T-helper 1 cell (primary cell): ENCODE measurements at regions not wholly inside any gene's neighbourhood (a gene's known extent, or its start where the extent isn't known, plus 50 kb on each side); places are given as distances from the start of the nearest gene placed in this dataset.
"Not testable (repeated sequence)": the region's sequence is repeated elsewhere in the genome, so short reads cannot be mapped to it uniquely, and the experiment has no call there.

Experiments used
- DNase-seq, 5 donors: peaks; one replicate each; pipeline ENCODE4 v3.0.0-alpha.2; 2012 to 2020

DNA sequence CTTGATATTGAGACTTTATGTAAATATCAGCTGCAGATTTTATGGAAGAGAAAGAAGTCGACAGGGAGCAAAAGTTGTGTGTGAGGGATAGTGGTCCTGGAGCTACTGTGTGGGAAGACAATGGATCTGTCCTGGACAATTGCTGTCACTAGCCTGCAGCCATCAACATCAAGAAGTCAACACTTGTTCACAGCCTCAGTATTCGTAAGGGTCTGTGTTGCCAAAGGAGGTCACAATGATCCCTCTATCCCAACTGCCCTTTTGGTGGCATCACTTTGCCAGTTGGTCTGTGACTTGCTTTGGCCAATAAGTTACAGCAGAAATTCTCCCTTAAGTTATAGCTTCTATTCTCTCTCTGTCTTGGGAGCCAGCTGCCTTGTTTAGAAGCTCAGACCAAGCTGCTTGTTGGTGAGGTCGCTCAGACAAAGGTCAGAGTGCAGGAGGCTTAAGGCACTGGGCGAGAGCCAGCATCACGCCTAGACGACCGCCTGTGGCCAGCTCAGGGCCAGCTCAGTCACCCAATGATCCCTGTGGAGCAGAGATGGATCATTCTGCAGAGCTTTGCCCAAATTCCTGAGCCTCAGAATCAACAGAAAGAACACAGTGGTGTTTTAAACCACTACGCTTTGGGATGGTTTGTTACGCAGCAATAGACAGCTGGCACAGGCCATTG lies 134.9 kb downstream of the RHOU start:
- no peak for DNase-seq

DNA sequence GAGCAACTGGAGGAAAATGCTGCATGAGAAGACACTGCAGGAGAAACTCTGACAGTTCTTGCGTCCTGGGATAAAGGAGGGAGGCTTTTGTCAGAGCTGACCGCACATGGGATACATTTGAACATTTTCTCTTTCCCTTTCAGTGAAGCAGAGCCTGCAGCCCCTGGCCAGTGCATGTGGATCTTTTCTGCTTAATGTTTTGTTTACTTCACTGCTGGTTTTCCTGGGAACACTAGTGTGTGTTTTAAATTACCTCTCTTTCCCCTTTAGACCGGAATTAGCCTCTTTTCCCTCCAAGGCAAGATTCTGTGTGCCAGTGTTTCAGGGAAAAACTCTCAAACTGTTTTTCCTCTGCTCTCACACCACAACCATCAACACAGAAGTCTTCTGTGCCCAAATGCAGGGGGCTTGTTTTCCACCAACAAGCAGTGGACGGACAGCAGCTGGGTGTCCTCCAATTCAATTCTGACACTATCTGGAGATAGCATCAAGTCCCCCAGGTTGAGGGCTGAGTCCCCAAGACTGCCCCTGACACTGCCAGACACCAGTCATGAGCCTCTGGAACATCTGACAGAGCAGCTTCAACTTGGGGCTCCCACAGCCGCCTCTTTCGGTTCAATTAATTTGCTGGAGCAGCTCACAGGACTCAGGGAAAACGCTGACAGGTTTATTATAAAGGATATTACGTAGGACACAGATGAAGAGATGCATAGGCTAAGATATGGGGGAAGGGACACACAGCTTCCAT lies 136.2 kb downstream of the RHOU start:
- no peak for DNase-seq

DNA sequence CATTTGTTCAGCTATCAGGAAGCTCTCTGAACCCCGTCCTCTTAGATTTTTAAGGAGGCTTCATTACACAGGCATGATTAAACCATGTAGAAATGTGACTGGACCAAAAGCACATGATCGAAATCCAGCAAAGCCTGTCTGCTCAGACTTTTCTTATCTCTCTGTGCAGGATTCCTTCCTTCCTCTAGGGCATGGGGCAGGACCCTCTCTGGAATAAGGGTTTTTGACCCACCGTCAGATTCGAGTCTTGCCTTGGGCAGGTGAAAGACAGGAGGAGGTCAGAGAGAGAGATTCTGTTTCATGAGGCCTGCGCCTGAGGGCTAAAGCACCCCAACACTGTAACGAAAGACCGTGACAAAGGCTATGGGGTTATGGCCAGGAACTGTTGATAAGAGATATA lies 136.8 kb downstream of the RHOU start:
- DNase-seq = no peak

GRCh38 chr1:228873709-228874108 lies 138.4 kb downstream of the RHOU start:
- DNase-seq = no peak

GRCh38 chr1:228875741-228876140 lies 140.5 kb downstream of the RHOU start:
- no peak for DNase-seq

- DNase-seq = no peak
Measured at GRCh38 chr1:228876187-228876586, 140.9 kb downstream of the RHOU start.

GRCh38 chr1:228879164-228879563 lies 143.9 kb downstream of the RHOU start:
- DNase-seq = no peak

GRCh38 chr1:228882041-228882770 lies 146.9 kb downstream of the RHOU start:
- no peak for DNase-seq

GRCh38 chr1:228882771-228883450 lies 147.6 kb downstream of the RHOU start:
- DNase-seq = no peak

DNA sequence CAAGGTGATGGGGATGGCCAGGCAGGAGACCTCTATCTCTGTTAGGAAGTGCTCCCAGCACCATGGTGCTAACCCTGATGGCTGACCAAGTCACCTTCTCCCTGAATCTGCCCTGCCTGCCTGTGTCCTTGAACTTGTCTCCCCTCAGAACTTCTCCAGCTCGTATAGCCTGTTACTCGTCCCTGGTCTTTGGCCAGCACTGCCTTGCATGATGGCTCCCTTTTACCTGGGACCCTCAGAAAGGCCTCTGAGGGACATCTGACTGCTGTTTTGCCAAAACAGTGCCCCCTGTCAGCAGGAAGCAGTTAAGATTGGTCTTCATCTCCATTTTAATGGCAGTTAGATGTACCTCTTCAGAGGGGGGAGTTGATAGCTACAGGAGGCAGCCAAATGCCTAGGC lies 148.3 kb downstream of the RHOU start:
- no peak for DNase-seq

DNA sequence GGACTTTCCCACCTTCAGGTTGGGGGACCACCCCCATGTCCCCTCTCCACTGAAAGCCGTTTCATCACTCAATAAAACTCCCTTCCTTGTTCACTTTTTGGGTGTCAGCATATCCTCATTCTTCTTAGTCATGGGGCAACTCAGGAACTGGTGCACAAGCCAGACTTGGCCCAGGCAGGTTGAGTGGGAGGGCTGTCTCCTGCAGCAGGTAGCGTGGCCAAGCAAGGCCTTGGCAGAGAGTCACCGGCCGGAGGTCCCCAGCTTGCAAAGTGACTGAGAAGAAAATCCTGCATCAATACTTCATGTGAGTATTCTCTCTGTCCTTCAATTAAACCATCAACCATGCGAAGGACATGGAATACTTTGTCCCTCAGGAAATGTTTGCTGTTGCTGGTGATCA lies 148.9 kb downstream of the RHOU start:
- no peak for DNase-seq

DNA sequence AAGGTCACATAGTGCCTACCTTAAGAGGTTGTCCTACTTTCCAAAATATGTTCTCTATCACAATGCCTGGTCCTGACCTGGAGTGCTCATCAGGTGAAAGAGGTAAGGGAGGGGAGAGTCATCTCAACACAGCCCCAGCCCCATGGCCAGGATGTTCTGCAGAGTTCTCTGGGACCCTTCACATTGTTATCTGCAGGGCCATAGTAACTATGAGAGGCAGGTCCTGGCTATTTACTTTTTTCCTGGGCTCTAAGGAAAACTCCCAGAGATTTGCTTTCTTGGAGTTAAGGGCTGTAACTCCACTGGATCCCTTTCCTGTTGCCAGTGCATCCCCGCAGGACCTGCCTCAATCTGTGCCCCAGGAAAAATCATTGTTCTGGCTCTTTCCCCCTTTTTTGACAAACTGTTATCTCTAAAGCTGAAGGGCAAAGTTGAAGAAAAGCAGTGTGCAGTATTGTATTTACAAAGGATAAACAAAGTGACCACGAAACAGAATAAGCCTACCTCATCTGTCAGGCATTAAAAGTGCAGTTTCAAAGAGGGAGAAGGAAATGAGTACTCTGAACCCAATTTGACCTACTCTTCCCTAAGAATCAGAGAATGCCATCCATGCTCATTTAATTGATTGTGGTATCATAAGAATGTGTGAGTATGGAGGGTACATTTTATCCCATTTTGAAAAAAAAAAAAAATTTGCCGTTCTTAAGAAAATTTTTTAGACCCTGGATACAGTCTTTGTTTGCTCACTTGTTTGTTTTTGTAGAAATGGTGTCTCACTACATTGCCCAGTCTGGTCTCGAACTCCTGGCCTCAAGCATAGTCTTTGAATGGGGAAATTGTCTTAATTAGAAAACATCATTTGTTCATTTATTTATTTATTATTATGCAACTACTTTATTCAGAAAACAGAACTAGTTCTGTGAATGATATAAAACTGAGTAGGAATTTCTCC lies 149.6 kb downstream of the RHOU start:
- no peak for DNase-seq

GRCh38 chr1:228885845-228886244 lies 150.6 kb downstream of the RHOU start:
- no peak for DNase-seq

DNA sequence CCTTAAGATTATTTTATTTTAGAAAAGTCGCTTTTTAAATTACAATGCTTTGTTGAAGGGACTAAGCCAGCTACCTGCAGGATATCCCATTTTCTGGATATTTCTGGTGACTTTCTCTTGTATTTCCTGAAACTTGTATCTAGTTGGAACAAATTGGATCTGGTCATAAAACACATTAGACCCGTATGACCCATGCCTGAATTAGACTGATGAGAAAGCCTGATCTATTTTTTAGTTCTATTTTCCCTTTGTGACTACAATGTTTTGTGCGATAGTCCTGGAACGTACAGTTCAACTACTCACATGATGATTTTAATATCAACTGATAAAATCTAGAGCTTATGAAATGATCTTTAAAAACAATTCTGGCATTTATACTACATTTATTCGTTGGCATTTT lies 151.8 kb downstream of the RHOU start:
- DNase-seq = no peak

GRCh38 chr1:228887960-228888359 lies 152.7 kb downstream of the RHOU start:
- DNase-seq = no peak

- no peak for DNase-seq
Measured at GRCh38 chr1:228889289-228889688, 154.0 kb downstream of the RHOU start.

DNA sequence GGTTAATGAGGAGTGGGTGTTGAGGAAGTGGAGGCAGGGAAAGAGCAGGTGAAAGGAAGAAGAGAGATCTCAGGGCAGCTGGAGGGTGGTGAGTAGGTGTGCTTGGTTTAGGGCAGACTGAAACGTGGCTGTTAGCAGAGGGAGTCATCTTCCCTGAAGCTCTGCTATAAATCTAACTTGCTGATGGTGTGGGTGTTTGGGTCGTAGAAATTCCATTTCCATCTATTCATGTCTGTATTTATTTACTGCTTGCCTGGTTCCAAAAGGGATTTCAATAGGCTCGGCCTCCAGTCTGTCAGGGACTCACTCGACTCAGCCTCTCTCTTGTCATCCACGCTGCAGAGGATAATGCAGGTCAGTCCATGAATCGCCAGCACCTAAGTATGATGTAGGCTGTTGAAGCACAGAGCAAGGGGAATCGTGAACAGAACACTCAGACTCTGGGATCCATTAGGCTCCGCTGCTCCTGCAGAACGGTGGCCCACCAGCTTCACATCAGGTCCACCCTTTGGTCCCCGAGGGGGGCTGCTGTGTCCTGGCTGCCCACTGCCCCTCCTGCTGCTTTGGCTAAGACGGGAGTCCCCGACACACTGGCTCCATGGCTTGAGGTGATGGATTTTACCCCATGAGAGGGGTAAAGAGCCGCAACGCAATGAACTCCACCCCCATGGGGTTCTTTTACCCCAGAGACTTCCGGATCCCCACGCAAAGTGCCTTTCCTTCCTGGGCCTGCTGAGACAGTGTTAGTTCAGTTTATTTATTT lies 156.2 kb downstream of the RHOU start:
- no peak for DNase-seq

GRCh38 chr1:228892200-228892599 lies 156.9 kb downstream of the RHOU start:
- DNase-seq = not testable (repeated sequence)

DNA sequence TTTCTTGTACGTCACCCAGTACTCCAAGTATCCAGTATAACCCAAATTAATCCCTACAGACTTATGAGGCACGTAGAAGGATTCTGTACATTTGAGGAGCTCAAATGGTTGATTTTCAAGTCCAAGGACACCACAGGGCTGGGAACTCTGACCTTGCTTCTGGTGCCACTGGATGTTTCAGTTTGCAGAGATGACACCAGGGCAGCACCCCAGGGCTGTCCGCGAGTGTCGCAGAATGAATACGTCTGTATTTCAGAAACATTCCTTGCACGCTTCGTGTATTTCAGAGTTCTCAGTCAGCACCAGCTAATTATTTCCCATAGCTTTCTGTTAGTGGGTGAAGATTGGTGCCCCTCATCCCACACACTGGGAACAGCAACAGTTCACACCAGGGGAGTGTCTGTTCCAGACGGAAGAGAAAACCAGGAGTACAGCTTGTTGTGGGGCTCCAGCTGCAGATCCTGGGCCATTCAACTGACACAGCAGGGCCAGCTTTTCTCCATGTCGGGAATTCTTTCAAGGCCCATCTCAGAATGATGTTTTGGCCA lies 159.2 kb downstream of the RHOU start:
- DNase-seq = no peak

DNA sequence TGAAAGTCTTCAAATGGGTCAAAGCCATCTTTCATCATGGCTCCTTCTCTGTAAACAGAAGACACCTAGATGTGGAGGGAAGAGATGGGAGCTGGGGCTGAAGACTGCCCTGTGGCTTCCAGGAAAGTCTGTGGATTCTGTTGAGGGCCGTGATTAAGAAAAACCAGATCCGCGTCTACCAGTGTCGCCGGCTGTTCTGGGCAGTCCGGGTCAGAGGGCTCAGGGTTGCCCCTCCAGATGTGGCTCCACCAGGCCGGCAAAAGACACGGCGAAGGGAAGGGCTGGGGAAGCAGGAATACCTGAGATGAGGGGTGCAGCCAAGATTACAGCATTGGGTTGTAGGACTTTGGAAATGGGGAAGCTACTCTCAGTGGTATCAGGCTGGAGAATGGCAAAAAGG lies 162.6 kb downstream of the RHOU start:
- DNase-seq = no peak

GRCh38 chr1:228898582-228898992 lies 163.3 kb downstream of the RHOU start:
- DNase-seq = no peak
